Germinal center (tissue), 1 donor: ENCODE measurements at regions not wholly inside any gene's neighbourhood (a gene's known extent, or its start where the extent isn't known, plus 50 kb on each side); places are given as distances from the start of the nearest gene placed in this dataset.
"Not testable (repeated sequence)": the region's sequence is repeated elsewhere in the genome, so short reads cannot be mapped to it uniquely, and the experiment has no call there.

Source experiments
- DNase-seq: peaks from one replicate; pipeline ENCODE4 v3.0.0; 2012; ENCODE audit warnings: mixed read lengths, low spot score

GRCh38 chr15:70576696-70577095 lies 186.7 kb downstream of the UACA start:
- DNase-seq, result no peak

DNA sequence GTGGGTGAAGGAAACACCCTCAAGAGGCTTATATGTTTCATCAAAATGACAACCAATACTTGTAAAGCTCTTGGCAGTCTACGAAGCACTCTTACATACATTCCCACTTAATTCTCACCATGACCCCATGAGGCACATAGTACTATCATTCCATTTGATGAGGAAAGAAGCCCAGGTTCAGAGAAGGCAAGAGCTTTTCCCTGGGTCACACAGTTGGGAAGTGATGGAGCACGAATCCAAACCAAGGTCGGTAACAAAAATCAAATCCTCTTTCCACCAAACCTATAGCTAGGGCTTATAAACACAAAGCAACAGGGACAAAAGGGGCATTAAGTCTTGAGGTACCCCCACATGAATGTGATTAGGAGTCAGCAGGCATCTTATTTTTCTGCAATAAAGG lies 187.1 kb downstream of the UACA start:
- no peak for DNase-seq

DNA sequence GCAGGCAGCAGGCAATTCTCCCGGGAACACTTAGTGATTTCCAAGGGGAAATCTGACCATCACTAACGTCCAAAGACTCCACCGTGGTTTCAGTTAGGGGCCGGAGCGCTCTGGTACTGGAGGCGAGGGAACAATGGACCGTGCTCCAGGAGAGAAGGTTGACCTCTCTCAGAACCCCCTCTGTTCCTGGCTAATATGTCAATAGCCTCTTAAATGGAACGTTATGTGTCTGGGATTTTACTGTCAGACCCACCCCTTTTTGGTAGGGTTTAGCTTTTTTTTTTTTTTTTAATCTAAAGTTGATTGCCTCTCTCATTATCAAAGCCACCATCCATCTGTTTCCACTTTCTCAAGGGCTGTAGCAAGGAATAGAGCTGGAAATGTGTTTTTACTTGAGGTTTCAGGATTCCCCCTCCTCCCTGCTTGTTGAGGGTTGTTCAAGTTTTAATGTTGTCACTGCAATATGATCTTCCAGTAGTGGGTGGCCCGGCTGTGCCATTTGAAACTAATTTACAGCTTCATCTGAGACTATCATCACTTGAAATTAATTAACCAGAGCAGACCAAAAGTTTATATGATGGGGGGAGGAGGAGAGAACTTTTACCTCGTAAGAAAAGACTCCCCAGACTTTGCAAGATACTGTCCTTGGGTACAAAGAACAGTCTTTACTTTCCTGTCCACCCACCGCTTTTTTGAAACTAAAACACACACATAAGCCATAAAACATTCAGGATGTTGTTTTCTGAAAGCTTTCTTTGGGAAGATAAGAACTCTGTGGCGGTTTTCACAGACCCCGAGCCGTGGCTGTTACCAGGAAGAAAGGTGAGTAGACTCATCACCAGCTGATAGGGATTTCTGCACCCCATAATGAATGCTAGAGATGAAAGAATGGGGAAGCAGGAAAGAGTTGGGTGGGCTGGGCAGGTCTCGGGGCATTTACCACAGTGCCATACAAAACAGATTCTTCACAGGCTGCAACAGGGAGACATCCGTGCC lies 187.8 kb downstream of the UACA start:
- DNase-seq, result no peak

GRCh38 chr15:70574325-70574724 lies 189.0 kb downstream of the UACA start:
- DNase-seq, result not testable (repeated sequence)

- DNase-seq, result no peak
Observed at GRCh38 chr15:70573121-70573850, 190.1 kb downstream of the UACA start.

DNA sequence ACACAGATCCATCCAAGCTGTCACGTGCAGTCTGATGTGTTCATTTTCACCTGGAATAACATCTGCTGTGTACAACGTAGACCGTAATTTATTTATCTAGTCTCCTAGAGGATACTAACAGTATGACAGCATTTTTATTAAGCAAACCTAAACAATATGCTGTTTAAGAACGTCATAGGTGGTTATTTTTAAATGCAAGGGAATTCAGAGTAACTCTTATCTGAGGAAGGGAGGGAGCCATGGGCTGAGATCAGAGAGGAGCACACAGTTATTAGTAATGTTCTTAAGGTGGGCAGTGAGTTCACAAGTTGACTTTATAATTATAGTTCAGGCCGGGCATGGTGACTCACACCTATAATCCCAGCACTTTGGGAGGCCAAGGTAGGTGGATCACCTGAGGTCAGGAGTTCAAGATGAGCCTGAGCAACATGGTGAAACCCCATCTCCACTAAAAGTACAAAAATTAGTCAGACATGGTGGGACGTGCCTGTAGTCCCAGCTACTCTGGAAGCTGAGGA lies 193.6 kb downstream of the UACA start:
- no peak for DNase-seq

DNA sequence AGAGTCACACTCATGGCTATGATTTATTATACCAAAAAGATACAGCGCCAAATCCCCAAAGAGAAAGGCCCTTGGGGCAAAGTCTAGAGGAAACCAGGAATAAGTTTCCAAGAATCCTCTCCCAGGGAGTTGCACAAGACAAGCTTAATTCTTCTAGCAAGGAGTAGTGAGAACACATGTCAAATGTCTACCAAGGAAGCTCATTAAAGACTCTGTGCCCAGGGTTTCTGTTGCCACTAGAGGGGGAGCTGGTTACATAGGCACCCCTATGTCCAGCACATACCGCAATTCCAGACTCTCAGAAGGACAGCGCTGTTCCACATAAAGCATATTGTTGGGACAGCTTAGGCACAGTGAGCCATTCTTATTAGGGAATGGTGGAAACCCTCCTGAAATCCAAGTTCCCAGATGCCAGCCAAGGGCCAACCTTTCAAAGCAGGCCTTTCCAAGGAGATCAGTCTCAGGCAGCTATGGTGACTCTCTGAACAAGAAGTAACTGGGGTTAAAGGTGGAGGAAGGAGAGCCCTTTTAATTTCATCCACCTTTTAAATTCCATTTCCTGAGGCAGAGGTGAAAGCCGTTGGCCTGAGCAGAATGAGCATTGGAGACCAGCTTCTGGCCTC lies 194.2 kb downstream of the UACA start:
- no peak for DNase-seq

DNA sequence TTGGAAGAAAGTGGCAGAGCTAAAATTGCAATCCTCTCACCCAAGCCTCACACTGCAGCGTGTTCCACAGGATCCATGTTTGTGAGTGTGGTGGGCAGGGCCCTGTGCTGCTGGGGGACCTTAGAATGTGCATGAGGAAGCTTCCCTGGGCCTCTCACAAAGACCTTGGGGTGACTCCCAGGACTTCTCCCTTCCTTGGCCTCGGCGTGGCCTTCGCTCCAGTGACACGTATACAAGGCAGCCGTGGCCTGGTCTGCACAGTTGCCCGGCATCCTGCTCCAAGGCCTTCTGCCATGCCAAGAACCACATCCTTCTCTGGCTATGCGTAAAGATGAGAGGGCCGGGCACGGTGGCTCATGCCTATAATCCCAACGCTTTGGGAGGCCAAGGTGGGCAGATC lies 196.4 kb downstream of the UACA start:
- DNase-seq, result no peak

DNA sequence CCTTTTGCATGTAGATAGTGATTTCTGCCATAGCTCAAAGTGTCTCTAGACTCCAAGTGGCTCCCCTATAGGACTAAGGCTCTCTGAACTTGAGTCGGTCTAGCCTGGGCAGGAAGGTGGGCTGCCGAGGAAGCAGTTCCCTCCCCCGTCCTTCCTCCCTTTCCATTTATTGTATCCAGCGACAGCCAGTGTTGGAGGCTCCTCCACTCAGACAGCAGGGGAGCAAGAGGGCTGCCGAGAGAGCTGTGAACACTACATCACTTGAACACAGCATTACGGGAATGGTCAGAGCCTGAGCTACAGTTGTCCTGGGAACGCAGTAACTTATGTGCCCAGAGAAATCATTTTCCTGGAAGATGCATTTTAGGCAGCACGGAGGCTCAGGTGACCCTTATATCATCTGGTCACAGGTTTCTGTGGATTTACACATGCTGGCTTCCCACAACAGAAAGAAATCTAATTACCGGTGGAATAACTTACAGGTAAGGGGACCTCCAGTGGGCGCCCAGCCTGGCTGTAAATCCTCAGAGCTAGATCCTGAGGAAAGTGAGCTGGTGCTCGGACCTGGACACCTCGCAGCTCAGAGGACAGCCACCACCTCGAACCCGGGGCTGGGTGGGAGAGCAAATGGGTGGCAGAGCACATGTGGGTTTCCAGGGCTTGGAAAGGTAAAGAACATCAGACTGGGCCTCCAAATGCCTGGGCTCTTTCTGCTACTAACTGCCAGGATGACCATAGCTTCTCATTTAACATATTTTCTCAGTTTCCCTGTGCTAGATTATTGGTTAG lies 197.1 kb downstream of the UACA start:
- no peak for DNase-seq

- no peak for DNase-seq
Observed at GRCh38 chr15:70563561-70564095, 199.7 kb downstream of the UACA start.

- no peak for DNase-seq
Observed at GRCh38 chr15:70562906-70563305, 200.5 kb downstream of the UACA start.

DNA sequence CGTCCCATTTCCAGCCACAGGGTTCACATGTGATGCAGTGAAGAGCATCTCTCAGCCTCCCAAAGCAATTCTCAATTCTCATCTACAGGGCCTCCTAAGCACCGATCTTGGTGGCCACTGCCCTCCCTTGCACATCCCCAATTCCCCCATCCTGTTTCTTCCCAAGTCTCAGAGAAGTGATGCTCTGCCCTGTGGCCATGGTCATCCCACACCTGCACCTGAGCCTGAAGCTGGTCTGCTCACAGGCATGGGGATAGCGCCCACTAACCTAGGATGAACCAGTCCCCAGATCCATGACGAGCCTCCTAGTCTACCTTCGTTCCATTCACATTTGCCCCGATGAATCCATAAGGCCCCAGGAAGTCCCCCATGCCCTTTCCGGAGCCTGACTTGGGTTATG lies 201.5 kb downstream of the UACA start:
- DNase-seq, result no peak

DNA sequence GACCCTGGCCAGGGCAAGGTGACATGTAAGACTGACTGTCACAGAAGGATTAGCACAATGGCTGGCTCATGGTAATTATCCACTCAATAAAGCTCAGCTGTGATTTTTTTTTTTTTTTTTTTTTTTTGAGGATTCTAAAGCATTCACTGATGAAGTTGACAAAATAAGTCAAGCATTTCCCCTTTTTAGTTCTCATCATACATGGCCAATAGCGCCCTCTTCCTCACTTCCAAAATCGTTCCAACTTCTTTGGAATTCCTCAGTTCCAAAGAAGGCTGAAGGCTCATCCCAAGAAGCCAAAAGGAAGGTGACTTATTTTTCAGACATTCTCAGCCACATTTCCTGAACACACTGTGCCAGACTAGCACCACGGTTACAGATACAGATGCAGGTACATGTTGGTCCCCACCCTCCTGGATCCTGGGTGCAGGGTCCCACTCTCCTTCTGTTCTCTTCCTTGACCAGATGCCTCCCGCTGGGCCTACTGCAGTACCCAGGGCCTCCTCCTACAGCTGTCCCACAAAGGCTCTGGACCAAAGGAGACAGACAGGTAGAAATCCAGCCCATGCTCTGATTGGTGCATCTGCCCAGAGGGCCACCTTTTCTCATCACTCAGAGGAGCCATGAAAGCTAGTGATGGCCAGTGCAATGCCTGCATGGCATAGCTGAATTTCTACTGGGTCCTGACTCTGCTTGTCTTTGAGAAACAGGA lies 202.6 kb downstream of the UACA start:
- no peak for DNase-seq

DNA sequence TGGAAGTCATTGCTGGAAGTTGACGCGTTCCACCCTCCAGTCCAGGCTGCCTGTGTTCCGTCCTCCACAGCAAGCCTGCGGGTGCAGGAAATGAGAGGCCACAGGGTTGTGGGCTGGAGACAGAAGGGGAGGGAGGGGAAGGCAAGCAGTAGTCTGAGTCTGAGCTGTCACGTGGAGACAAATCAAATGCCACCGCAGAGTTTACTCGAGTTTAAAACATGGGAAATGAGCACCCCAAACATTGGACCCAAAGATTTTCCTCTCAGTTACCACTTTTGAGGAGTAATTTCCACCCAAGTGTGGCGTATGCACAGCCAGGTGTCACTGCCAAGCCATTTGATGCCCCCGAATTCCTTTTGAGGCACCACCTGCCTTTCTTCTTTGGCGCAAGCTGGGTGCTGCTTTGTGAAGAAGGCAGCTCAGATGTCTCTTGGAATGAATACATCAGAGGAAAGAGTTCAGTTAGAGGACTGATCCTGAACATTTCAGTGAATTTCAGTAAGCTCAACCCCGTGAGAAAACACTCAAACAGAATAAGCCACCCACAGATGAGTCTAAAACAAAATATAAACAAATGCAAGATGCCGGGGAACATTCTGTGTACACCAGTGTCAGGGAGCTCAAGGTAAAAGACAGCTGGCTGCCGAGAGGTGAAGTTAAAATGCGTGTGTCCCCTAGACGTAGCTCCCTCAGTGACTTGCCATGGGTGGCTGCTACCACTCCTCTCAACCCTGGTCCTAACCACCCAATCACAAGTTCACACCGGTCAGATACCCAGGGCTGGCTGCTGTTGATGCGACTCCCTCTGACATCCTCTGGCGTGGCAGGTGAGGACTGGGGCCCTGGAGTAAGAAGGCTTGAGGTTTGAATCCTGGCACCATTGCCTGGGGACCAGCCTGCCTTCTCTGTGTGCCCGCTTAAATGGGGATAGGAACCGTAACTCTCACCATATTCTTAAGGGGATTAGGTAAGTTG lies 203.8 kb downstream of the UACA start:
- no peak for DNase-seq

DNA sequence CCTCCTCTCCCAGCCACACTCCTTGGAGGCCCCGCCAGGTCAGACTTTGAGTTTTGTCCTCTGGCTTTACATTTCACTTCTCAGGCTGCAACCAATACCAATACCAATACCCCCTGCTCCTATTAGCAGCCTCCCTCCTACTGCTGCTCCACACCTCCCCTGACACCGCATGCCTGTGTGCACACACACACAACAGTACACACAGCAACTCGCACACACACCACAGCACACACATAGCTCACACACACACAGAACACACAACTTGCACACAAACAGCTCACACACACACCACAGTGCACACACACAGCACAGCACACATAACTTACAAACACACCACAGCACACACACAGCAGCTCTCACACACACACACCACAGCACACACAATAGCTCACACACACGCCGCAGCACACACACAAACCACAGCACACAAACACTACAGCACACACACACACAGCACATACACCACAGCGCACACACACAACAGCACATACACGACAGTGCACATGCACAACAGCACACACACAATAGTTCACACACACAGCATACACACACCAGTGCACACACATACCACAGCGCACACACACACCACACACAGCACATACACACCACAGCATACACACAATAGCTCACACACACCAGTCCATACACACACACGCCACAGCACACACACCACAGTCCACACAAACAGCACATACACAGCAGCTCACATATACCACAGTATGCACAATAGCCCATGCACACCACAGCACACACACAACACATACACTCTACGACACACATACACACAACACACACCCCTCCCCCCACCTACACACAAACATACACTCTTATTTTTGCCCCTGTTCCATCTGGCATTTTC lies 204.7 kb downstream of the UACA start:
- DNase-seq, result no peak

GRCh38 chr15:70557521-70558258 lies 205.7 kb downstream of the UACA start:
- no peak for DNase-seq

GRCh38 chr15:70556779-70557178 lies 206.6 kb downstream of the UACA start:
- no peak for DNase-seq
